Epithelial cell of esophagus (primary cell): ENCODE measurements at regions not wholly inside any gene's neighbourhood (a gene's known extent, or its start where the extent isn't known, plus 50 kb on each side); places are given as distances from the start of the nearest gene placed in this dataset.

ENCODE experiments used
- DNase-seq: peaks from one replicate; pipeline ENCODE4 v3.0.0; 2010; ENCODE audit warnings: low read depth
- H3K4me3 ChIP-seq: 2 replicates; pipeline ENCODE4 v1.5.1; 2011; ENCODE audit warnings: mild to moderate bottlenecking, low read length, control low read depth
- CTCF ChIP-seq: IDR thresholded peaks from 2 replicates; pipeline ENCODE4 v1.5.1; 2011; ENCODE audit warnings: low read depth, mild to moderate bottlenecking, low read length, control low read depth, inconsistent platforms; ENCODE audit not compliant: insufficient read depth; ENCODE audit errors: missing control alignments

GRCh38 chr3:145967043-145967442 lies 193.9 kb downstream of the PLOD2 start:
- no peak overlapping the region for H3K4me3 ChIP-seq
- TF ChIP-seq CTCF, result no peak
- no peak for DNase-seq

GRCh38 chr3:145971186-145971585 lies 189.8 kb downstream of the PLOD2 start:
- no peak for DNase-seq
- TF ChIP-seq CTCF, result no peak
- no peak overlapping the region for H3K4me3 ChIP-seq

- TF ChIP-seq CTCF, result no peak
- H3K4me3 ChIP-seq, result no peak overlapping the region
- no peak for DNase-seq
Observed at GRCh38 chr3:145972851-145973250, 188.1 kb downstream of the PLOD2 start.

GRCh38 chr3:145981056-145981455 lies 179.9 kb downstream of the PLOD2 start:
- no peak for TF ChIP-seq CTCF
- no peak overlapping the region for H3K4me3 ChIP-seq
- DNase-seq, result peak; percentile 13

- no peak for TF ChIP-seq CTCF
- DNase-seq, result peak; percentile 22
- H3K4me3 ChIP-seq, result no peak overlapping the region
Observed at GRCh38 chr3:145983101-145983500, 177.9 kb downstream of the PLOD2 start.
